ENCODE measurements at regions not wholly inside any gene's neighbourhood (a gene's known extent, or its start where the extent isn't known, plus 50 kb on each side); places are given as distances from the start of the nearest gene placed in this dataset.

DNA sequence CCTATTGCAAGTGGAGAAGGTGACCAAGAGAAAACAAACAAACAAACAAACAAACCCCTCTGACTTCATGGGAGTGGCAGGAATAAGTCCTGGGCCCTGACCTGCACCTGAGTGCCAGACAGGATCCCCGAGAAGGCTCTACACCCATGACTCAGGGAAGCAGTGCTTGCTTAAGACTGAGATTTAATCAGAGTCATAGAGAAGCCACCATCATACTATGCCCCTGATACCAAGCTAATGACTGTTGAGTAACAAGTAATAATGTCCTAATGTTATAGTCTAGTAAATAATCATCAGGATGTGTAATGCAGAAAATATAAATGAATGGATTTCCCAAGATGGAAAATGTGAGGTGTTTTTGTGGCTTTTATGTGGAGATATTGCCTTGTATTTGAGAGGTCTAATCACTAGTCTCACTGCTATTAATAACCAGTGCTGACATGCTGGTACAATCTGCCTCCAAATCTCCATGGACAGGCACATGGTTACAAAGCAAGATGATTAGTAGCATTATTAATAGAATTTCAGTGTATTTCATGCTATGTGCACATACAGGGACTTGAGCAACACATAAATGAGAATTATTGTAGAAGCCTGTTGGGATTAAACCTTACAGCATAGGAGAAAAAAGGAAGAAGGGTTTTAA lies 1290.9 kb downstream of the MRPL39 start:
- no peak for TF ChIP-seq EZH2 (IDR thresholded peaks at IDR 0.05; ENCODE audit: borderline replicate concordance, low read depth, low read length, severe bottlenecking)
- TF ChIP-seq, protein P1, sequence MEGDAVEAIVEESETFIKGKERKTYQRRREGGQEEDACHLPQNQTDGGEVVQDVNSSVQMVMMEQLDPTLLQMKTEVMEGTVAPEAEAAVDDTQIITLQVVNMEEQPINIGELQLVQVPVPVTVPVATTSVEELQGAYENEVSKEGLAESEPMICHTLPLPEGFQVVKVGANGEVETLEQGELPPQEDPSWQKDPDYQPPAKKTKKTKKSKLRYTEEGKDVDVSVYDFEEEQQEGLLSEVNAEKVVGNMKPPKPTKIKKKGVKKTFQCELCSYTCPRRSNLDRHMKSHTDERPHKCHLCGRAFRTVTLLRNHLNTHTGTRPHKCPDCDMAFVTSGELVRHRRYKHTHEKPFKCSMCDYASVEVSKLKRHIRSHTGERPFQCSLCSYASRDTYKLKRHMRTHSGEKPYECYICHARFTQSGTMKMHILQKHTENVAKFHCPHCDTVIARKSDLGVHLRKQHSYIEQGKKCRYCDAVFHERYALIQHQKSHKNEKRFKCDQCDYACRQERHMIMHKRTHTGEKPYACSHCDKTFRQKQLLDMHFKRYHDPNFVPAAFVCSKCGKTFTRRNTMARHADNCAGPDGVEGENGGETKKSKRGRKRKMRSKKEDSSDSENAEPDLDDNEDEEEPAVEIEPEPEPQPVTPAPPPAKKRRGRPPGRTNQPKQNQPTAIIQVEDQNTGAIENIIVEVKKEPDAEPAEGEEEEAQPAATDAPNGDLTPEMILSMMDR (IDR thresholded peaks at IDR 0.05; ENCODE audit: borderline replicate concordance, extremely low read depth, low read length, poor library complexity, severe bottlenecking) = no peak
- no peak overlapping the region for H3K4me2 ChIP-seq (ENCODE audit: insufficient read depth, low read length)
- H3K27me3 ChIP-seq (ENCODE audit: insufficient read depth, low read length, poor library complexity) = no peaks in the 10 kb centered on the region
- DNase-seq (no peak), ATAC-seq (ENCODE audit: insufficient read depth, low read depth) (no peak)
- H3K9ac ChIP-seq (ENCODE audit: low read depth, low read length) = no peak overlapping the region
- H3K27ac ChIP-seq (ENCODE audit: low read length) = no peak overlapping the region
- H2AFZ ChIP-seq (ENCODE audit: low read depth, low read length) = no peak overlapping the region
- H3K36me3 ChIP-seq (ENCODE audit: insufficient read depth, low read length) = no peaks in the 10 kb centered on the region
- H3K79me2 ChIP-seq (ENCODE audit: insufficient read depth, low read length) = no peaks in the 10 kb centered on the region
- no peaks in the 10 kb centered on the region for H4K20me1 ChIP-seq (ENCODE audit: insufficient read depth, low read length)
- H3K4me1 ChIP-seq (ENCODE audit: insufficient read depth, low read length) = no peaks in the 10 kb centered on the region
- H3K4me3 ChIP-seq (ENCODE audit: low read depth in 1 of 2, low read length in 2 of 2) = no peak overlapping the region
- no peaks in the 10 kb centered on the region for H3K9me3 ChIP-seq (ENCODE audit: insufficient read depth, low read length, severe bottlenecking)

DNA sequence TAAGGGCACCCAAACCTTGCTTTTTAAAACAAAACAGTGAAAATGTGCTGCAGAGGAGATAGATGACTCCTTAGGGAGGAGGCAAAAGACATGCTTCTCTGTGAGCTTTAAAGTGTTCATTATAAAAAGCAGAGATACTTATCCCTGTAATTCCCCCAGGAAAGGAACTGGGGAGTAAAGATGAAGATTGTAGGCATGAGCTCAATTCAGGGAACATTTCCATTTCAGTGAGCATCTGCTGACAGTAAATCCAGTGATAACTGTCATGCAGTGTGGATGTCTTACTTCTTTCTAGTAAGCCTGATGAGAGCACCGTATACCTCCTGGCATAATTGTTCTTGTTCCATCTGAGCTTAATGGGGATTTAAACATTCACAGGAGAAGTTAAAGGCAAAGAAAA lies 1296.5 kb downstream of the MRPL39 start:
- ATAC-seq (ENCODE audit: insufficient read depth, low read depth) (no peak), DNase-seq (no peak)
- Histone ChIP-seq H3K27ac (ENCODE audit: low read length) (no peak overlapping the region), H3K4me3 (ENCODE audit: low read depth in 1 of 2, low read length in 2 of 2) (no peak overlapping the region), H3K79me2 (ENCODE audit: insufficient read depth, low read length) (no peaks in the 10 kb centered on the region), H2AFZ (ENCODE audit: low read depth, low read length) (no peak overlapping the region), H3K9me3 (ENCODE audit: insufficient read depth, low read length, severe bottlenecking) (no peaks in the 10 kb centered on the region), H3K4me1 (ENCODE audit: insufficient read depth, low read length) (no peaks in the 10 kb centered on the region), H3K9ac (ENCODE audit: low read depth, low read length) (no peak overlapping the region), H3K36me3 (ENCODE audit: insufficient read depth, low read length) (no peaks in the 10 kb centered on the region), H3K4me2 (ENCODE audit: insufficient read depth, low read length) (no peak overlapping the region), H4K20me1 (ENCODE audit: insufficient read depth, low read length) (no peaks in the 10 kb centered on the region), H3K27me3 (ENCODE audit: insufficient read depth, low read length, poor library complexity) (no peaks in the 10 kb centered on the region)
- TF ChIP-seq EZH2 (IDR thresholded peaks at IDR 0.05; ENCODE audit: borderline replicate concordance, low read depth, low read length, severe bottlenecking) = no peak
- TF ChIP-seq, protein P1 (IDR thresholded peaks at IDR 0.05; ENCODE audit: borderline replicate concordance, extremely low read depth, low read length, poor library complexity, severe bottlenecking) = no peak

DNA sequence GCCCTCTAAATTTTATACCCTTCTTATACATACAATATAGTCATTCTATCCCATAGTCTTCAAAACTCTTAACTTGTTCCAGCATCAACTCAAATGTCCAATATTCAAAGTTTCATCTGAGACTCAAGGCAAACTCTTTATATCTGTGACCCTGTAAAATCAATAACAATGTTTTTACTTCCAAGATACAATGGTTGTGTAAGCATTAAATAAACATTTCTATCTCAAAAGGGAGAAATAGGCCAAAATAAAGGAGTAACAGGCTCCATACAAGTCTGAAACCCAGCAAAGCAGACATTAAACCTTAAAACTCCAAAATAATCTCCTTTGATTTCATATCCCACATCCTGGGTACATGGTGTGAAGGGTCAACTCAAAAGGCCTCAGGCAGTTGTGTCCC lies 1299.1 kb downstream of the MRPL39 start:
- no peak overlapping the region for H3K4me3 ChIP-seq (ENCODE audit: low read depth in 1 of 2, low read length in 2 of 2)
- no peak overlapping the region for H3K27ac ChIP-seq (ENCODE audit: low read length)
- no peaks in the 10 kb centered on the region for H3K9me3 ChIP-seq (ENCODE audit: insufficient read depth, low read length, severe bottlenecking)
- no peaks in the 10 kb centered on the region for H4K20me1 ChIP-seq (ENCODE audit: insufficient read depth, low read length)
- H3K9ac ChIP-seq (ENCODE audit: low read depth, low read length) = no peak overlapping the region
- TF ChIP-seq EZH2 (IDR thresholded peaks at IDR 0.05; ENCODE audit: borderline replicate concordance, low read depth, low read length, severe bottlenecking) = no peak
- TF ChIP-seq, protein P1 (IDR thresholded peaks at IDR 0.05; ENCODE audit: borderline replicate concordance, extremely low read depth, low read length, poor library complexity, severe bottlenecking) = no peak
- no peaks in the 10 kb centered on the region for H3K27me3 ChIP-seq (ENCODE audit: insufficient read depth, low read length, poor library complexity)
- no peak overlapping the region for H2AFZ ChIP-seq (ENCODE audit: low read depth, low read length)
- DNase-seq (no peak), ATAC-seq (ENCODE audit: insufficient read depth, low read depth) (no peak)
- H3K4me2 ChIP-seq (ENCODE audit: insufficient read depth, low read length) = no peak overlapping the region
- no peaks in the 10 kb centered on the region for H3K79me2 ChIP-seq (ENCODE audit: insufficient read depth, low read length)
- H3K36me3 ChIP-seq (ENCODE audit: insufficient read depth, low read length) = no peaks in the 10 kb centered on the region
- no peaks in the 10 kb centered on the region for H3K4me1 ChIP-seq (ENCODE audit: insufficient read depth, low read length)

Measured in DND-41 (cell line).